Trophoblast cell (in vitro differentiated cells and primary cell): ENCODE measurements at regions not wholly inside any gene's neighbourhood (a gene's known extent, or its start where the extent isn't known, plus 50 kb on each side); places are given as distances from the start of the nearest gene placed in this dataset.

ENCODE experiments used
- DNase-seq, 2 donors: peaks; one replicate each; pipeline ENCODE4 v3.0.0-alpha.2; 2016
- H2AFZ ChIP-seq: 2 replicates; pipeline ENCODE4 v1.6.1; 2013; ENCODE audit warnings: low read length, moderate library complexity, mild to moderate bottlenecking; ENCODE audit not compliant: insufficient read depth, poor library complexity
- H2AK5ac ChIP-seq: 2 replicates; pipeline ENCODE4 v1.6.1; 2013; ENCODE audit warnings: mild to moderate bottlenecking, low read length
- H2BK120ac ChIP-seq: 2 replicates; pipeline ENCODE4 v1.6.1; 2013; ENCODE audit warnings: low read length, mild to moderate bottlenecking, moderate library complexity; ENCODE audit not compliant: insufficient read depth, poor library complexity
- H2BK12ac ChIP-seq: 2 replicates; pipeline ENCODE4 v1.6.1; 2013; ENCODE audit warnings: mild to moderate bottlenecking, low read length, moderate library complexity
- H2BK5ac ChIP-seq: 2 replicates; pipeline ENCODE4 v1.6.1; 2013; ENCODE audit warnings: low read length, low read depth, moderate library complexity, mild to moderate bottlenecking; ENCODE audit not compliant: poor library complexity
- H3K14ac ChIP-seq: 2 replicates; pipeline ENCODE4 v1.6.1; 2013; ENCODE audit warnings: mild to moderate bottlenecking, low read length
- H3K18ac ChIP-seq: 2 replicates; pipeline ENCODE4 v1.6.1; 2013; ENCODE audit warnings: mild to moderate bottlenecking, low read length
- H3K23ac ChIP-seq: 2 replicates; pipeline ENCODE4 v1.6.1; 2013; ENCODE audit warnings: low read length
- H3K27ac ChIP-seq: 2 replicates; pipeline ENCODE4 v1.5.1; 2013; ENCODE audit warnings: low read depth, mild to moderate bottlenecking, inconsistent platforms, low read length, moderate library complexity
- H3K27me3 ChIP-seq: 2 replicates; pipeline ENCODE4 v1.6.1; 2013; ENCODE audit warnings: inconsistent platforms, mild to moderate bottlenecking, low read length, moderate library complexity; ENCODE audit not compliant: insufficient read depth
- H3K36me3 ChIP-seq, 2 experiments: 1 replicate in 1 of 2; 2 replicates in 1 of 2; pipeline ENCODE4 v1.6.1; 2013; ENCODE audit warnings: low read length in 2 of 2, mild to moderate bottlenecking in 2 of 2, moderate library complexity in 1 of 2; ENCODE audit not compliant: insufficient read depth in 2 of 2, control insufficient read depth in 1 of 2
- H3K4ac ChIP-seq: 2 replicates; pipeline ENCODE4 v1.6.1; 2013; ENCODE audit warnings: low read depth, mild to moderate bottlenecking, low read length, moderate library complexity
- H3K4me1 ChIP-seq, 2 experiments: 1 replicate in 1 of 2; 2 replicates in 1 of 2; pipeline ENCODE4 v1.6.1; 2013; ENCODE audit warnings: low read length in 2 of 2, mild to moderate bottlenecking in 2 of 2, moderate library complexity in 1 of 2; ENCODE audit not compliant: insufficient read depth in 2 of 2, control insufficient read depth in 1 of 2
- H3K4me2 ChIP-seq: 2 replicates; pipeline ENCODE4 v1.6.1; 2013; ENCODE audit warnings: inconsistent platforms, mild to moderate bottlenecking, low read length, moderate library complexity
- H3K4me3 ChIP-seq: 2 replicates; pipeline ENCODE4 v1.5.1; 2013; ENCODE audit warnings: mild to moderate bottlenecking, low read depth, low read length, inconsistent platforms
- H3K79me1 ChIP-seq: one replicate; pipeline ENCODE4 v1.6.1; 2013; ENCODE audit warnings: low read length
- H3K79me2 ChIP-seq: 2 replicates; pipeline ENCODE4 v1.6.1; 2013; ENCODE audit warnings: low read length, mild to moderate bottlenecking; ENCODE audit not compliant: control insufficient read depth, insufficient read depth, poor library complexity
- H3K9ac ChIP-seq: 2 replicates; pipeline ENCODE4 v1.6.1; 2013; ENCODE audit warnings: mild to moderate bottlenecking, low read length
- H3K9me3 ChIP-seq: 2 replicates; pipeline ENCODE4 v1.6.1; 2013; ENCODE audit warnings: low read depth, mild to moderate bottlenecking, control low read depth, inconsistent platforms, low read length; ENCODE audit not compliant: insufficient read depth
- H4K12ac ChIP-seq: 2 replicates; pipeline ENCODE4 v1.6.1; 2013; ENCODE audit warnings: low read depth, mild to moderate bottlenecking, low read length, moderate library complexity
- H4K8ac ChIP-seq: 2 replicates; pipeline ENCODE4 v1.6.1; 2013; ENCODE audit warnings: low read depth, mild to moderate bottlenecking, low read length, moderate library complexity
- H4K91ac ChIP-seq: one replicate; pipeline ENCODE4 v1.6.1; 2013; ENCODE audit warnings: low read depth, mild to moderate bottlenecking, low read length, moderate library complexity
- WGBS: extraction: QIAGEN DNeasy Blood & Tissue Kit; methylation state at CpG from one replicate; pipeline ENCODE4 v1.1.7; 2013; ENCODE audit warnings: missing lambda C conversion rate; ENCODE audit not compliant: insufficient read length, insufficient coverage; ENCODE audit errors: extremely low coverage; 5-methylcytosine and 5-hydroxymethylcytosine counted together

DNA sequence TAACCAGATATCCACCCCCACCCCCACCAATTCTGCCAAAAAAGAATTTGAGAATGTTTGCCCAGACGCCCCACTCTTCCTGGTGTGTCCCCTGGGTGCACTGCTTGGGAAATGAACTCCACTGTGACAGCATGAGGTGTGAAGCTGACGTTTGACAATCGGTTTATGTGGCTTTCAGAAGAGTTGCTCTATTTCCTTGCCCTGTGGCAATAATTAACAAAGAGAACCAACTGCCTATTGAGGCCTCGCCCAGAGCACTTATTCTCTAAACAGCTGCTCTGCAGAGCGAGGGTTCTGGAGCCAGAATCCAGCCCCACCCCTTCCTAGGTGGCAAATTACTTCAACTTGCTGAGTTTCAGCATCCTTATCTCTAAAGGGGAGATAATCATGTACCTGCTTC, 115.8 kb upstream of the SIX3 start:
- Histone ChIP-seq H2AK5ac (no peak overlapping the region), H3K79me2 (no peaks in the 10 kb centered on the region), H4K91ac (no peak overlapping the region), H3K9me3 (no peaks in the 10 kb centered on the region), H3K4me2 (no peak overlapping the region), H3K27me3 (no peaks in the 10 kb centered on the region), H3K4ac (no peak overlapping the region), H3K9ac (no peak overlapping the region), H2BK12ac (no peak overlapping the region), H3K36me3 (no peaks in the 10 kb centered on the region), H3K18ac (no peak overlapping the region), H3K4me1 (no peaks in the 10 kb centered on the region), H3K4me3 (no peak overlapping the region), H3K79me1 (no peaks in the 10 kb centered on the region), H2BK120ac (no peak overlapping the region), H3K23ac (no peak overlapping the region), H3K27ac (no peak overlapping the region), H4K12ac (no peak overlapping the region), H4K8ac (no peak overlapping the region), H3K14ac (no peak overlapping the region), H2AFZ (no peak overlapping the region), H2BK5ac (no peak overlapping the region)
- DNase-seq: no peak
- WGBS: no CpG with 5 or more reads among the region's 5 CpGs

DNA sequence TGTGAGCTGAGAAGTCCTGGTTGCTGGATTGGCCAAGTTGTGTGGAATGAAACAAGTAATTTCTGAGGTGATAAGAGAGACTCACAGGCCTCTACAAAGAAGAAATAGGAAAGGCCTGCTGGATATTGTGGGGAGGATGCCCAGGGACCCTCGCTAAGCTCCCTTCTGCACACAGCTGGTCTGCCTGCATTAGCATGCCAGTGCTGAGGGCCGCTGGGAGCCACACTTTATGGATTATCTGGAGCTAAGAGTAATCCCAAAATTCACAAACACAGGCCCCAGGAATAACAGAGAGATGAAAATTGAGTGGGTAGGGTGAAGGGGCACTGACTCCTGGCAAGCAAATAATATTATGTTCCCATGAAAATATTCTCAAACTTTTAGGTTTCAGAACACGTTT, 114.9 kb upstream of the SIX3 start:
- Histone ChIP-seq H3K27ac (no peak overlapping the region), H3K27me3 (no peaks in the 10 kb centered on the region), H3K79me2 (no peaks in the 10 kb centered on the region), H2BK12ac (no peak overlapping the region), H4K12ac (no peak overlapping the region), H2AFZ (no peak overlapping the region), H3K9me3 (no peaks in the 10 kb centered on the region), H3K23ac (no peak overlapping the region), H3K4me1 (no peaks in the 10 kb centered on the region), H4K91ac (no peak overlapping the region), H3K36me3 (no peaks in the 10 kb centered on the region), H2AK5ac (no peak overlapping the region), H2BK120ac (no peak overlapping the region), H3K9ac (no peak overlapping the region), H3K18ac (no peak overlapping the region), H3K4me2 (no peak overlapping the region), H3K79me1 (no peaks in the 10 kb centered on the region), H2BK5ac (no peak overlapping the region), H3K4me3 (no peak overlapping the region), H3K4ac (no peak overlapping the region), H3K14ac (no peak overlapping the region), H4K8ac (no peak overlapping the region)
- DNase-seq: no peak
- WGBS: no CpG with 5 or more reads among the region's 3 CpGs

DNA sequence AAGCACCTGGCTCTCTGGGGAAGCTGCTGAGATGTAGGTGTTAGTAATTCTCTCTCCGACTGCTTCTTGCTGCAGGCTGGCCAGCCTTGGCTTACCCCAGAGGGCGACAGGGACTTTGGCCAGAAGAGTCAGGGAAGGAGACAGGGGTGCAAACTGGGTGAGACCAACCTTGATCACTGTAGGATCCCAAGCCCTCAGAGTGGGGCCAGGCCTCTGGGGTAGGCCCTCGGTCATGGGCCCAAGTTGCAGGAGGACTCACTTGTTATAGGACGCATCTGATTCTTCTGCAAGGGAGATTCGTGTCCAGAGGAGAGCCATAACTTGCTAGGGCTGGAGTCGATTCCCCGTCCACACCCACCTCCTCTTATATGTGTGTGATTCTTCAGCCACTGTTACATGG, 111.7 kb upstream of the SIX3 start:
- no peak overlapping the region for H3K23ac ChIP-seq
- H3K9ac ChIP-seq: no peak overlapping the region
- no peak overlapping the region for H2BK5ac ChIP-seq
- no peaks in the 10 kb centered on the region for H3K79me1 ChIP-seq
- no peak overlapping the region for H3K4me3 ChIP-seq
- H3K14ac ChIP-seq: no peak overlapping the region
- H3K36me3 ChIP-seq: no peaks in the 10 kb centered on the region
- H2BK12ac ChIP-seq: no peak overlapping the region
- H3K9me3 ChIP-seq: no peaks in the 10 kb centered on the region
- H3K4me2 ChIP-seq: no peak overlapping the region
- H4K91ac ChIP-seq: no peak overlapping the region
- no peak overlapping the region for H2AK5ac ChIP-seq
- no peak overlapping the region for H4K8ac ChIP-seq
- H3K27me3 ChIP-seq: no peaks in the 10 kb centered on the region
- WGBS: no CpG with 5 or more reads among the region's 7 CpGs
- H2BK120ac ChIP-seq: no peak overlapping the region
- no peak for DNase-seq
- H2AFZ ChIP-seq: no peak overlapping the region
- no peak overlapping the region for H4K12ac ChIP-seq
- H3K4me1 ChIP-seq: no peaks in the 10 kb centered on the region
- H3K27ac ChIP-seq: no peak overlapping the region
- no peak overlapping the region for H3K18ac ChIP-seq
- no peak overlapping the region for H3K4ac ChIP-seq
- no peaks in the 10 kb centered on the region for H3K79me2 ChIP-seq

DNA sequence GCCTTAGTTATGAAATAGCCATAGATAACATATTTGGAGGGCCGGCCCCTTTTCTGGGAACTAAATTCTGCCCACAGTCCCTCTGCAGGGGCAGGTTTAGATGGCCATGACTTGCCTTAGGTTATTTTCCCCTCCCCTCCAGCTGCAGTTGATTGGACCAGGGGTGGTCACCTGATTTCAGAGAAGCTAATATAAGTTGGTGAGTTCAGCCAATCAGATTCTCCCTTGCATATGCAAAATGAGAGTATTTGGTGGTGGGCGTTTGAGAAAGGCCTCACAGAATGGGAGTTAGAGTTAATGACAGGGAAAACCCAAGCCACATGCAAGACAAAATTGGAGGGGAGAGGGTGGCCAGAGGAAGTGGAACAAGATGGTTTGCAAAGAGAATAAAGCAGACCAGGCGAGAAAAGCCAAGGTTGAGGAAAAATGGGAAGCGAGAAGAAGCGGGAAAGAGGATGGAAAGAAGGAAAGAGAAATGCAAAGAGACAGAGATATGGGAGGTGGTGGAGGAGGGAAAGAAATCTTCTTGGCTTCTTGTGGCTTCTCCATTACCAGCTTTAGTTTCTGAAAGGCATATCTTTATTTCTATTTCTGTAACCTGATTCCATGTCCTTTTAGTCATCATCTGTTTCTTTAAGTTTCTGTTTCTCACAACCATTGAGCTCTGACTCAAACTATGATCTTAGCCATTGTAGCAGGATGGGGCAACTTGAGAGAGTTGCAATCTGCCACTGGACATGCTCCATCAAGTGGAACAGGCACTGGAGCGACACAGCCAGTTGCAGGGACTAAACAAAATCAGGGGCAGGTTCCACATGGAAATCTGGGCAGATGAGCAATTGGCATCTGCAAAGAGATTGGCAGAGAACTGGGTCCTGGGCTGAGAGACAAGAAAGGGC, 108.1 kb upstream of the SIX3 start:
- Histone ChIP-seq H2AK5ac (no peak overlapping the region), H3K79me1 (no peaks in the 10 kb centered on the region), H3K4me1 (no peaks in the 10 kb centered on the region), H3K14ac (no peak overlapping the region), H3K4me3 (no peak overlapping the region), H3K27ac (no peak overlapping the region), H4K91ac (no peak overlapping the region), H2AFZ (no peak overlapping the region), H2BK12ac (no peak overlapping the region), H2BK120ac (no peak overlapping the region), H3K36me3 (no peaks in the 10 kb centered on the region), H3K9ac (no peak overlapping the region), H3K23ac (no peak overlapping the region), H3K18ac (no peak overlapping the region), H3K4ac (no peak overlapping the region), H3K9me3 (peaks cover 2% of the 10 kb centered on the region), H4K12ac (no peak overlapping the region), H3K79me2 (no peaks in the 10 kb centered on the region), H3K4me2 (no peak overlapping the region), H3K27me3 (no peaks in the 10 kb centered on the region), H2BK5ac (no peak overlapping the region), H4K8ac (no peak overlapping the region)
- DNase-seq: no peak
- 100% methylated on average over 2 of the region's 6 CpGs for WGBS
